Posterior cingulate gyrus (tissue), 11 donors: ENCODE measurements at regions not wholly inside any gene's neighbourhood (a gene's known extent, or its start where the extent isn't known, plus 50 kb on each side); places are given as distances from the start of the nearest gene placed in this dataset.

Experiments
- DNase-seq, 10 donors: peaks; one replicate each; pipeline versions ENCODE4 v3.0.0 to v3.0.0-alpha.2; 2020 to 2021; ENCODE audit warnings: mixed read lengths in 3 of 10
- intact Hi-C: fragments of 100-400 bp; cut with DNase I; formaldehyde crosslinking; loops from one replicate; pipeline ENCODE4 v1.15.1; 2023

DNA sequence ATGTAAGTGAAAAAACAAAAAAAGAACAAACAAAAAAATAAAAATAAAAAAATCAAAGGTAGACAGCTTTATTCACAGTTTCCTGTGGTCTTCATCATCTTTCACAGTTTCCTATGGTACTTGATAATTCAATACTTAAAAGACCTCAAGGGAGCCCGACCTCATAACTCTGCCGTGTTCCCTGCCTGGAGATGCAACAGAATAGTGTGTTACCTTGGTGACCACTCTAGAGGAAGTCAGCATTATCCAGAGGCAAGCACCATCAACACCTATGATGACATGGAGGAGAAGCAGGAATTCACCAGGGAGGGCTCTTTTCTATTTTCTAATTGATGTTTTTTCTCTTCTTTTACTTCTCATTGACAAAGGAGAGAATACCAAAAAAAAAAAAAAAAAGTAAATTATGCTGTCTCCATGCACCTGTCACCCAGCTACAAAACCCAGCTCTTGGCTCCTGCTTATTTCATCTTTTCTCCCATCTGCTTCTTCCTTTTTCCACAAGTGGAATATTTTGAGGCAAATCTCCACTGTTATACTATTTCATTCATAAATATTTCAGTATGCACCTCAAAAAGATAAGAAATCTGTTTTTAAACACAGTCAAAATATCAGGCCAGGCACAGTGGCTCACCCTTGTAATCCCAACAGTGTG is 95.8 kb upstream of the STXBP5 start:
- intact Hi-C loops, result no loop called here
- DNase-seq, result no peak

DNA sequence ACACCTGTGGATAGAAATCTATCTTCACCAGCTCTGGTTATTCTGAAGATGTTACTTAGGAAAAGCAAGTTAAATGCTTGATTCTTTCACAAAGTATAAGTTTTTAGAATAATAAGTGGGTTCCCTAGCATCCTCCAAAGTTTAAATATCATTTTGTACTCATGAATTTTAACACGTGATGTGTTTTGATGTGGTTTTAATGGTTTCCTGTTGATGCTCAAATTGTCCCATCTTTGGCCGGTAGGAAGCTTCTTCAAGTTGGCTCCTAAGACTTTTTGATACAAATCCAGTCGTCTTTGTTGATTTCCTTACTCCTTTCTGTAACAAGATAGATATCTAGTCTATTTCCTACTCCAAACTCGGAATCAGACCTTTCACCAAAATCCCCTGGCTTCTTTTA is 94.5 kb upstream of the STXBP5 start:
- no peak for DNase-seq
- intact Hi-C loops, result no loop called here

DNA sequence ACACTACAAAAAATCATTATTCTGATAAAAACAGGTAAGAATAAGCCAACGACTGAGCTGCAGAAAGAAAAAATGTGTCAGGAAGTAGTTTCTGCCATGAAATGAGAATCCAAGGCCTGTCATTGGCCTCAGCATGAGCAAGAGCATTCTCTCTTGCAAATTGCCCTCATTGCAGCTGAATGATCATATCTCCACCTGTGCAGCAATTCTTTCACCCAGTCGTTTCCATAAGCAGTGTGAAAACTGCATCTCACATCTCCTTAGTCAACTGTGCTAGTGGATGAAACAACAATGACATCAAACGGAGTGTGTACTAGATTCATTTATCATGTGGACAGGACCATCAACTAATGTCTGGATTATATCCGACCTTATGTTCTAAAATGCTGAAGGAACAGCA is 88.2 kb upstream of the STXBP5 start:
- no peak for DNase-seq
- intact Hi-C loops, result no loop called here

DNA sequence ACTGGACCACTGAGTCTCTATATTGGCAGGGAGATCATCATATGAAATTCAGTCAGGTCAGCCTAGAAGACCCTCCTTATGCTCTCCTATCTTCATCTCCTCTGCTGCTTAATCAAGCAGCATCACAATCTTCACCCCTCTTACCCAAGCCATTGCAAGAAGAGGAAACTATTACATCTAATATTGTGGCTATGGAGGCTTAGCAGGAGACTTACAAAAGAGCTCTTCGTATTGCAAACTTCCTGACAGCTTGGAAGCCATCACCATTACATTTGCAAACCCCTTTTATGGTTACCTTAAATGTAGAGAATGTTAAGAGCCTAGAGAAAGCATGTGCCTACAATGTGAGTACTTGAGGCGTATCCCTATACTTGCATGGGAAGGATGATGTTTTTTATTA is 87.2 kb upstream of the STXBP5 start:
- intact Hi-C loops, result no loop called here
- DNase-seq, result no peak

DNA sequence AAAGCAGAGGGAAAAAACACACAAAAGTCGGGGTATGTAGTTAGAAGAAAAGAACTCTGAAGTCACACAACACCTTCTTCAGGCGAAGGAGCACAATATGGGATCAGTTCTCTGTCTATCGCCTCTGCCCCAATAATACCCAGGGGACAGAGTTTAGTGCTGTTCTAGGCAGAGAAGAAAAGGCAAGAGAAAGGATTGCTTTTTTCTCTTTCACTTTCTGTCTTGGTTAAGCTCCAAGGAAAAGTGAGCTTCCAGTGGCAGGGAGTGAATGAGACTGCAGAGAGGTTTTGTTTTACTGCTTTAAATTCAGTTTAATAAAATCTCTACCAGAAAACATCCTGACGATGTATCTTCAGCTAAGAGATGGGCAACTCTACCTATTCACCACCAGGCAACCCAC is 86.6 kb upstream of the STXBP5 start:
- intact Hi-C loops, result no loop called here
- DNase-seq, result no peak

DNA sequence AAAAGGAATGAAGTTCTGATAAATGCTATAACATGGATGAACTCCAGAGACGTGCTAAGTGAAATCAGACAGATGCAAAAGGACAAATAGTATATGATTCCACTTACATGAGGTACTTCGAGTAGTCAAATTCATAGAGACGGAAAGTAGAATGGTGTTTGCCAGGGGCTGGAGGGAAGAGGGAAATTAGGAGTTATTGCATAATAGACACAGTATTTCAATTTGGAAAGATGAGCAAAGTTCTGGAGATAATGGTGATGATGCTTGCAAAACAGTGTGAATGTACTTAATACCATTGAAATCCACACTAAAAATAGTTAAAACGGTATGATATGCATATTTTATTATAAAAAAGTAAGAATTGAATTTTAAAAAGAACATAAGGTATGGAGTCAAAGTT is 84.9 kb upstream of the STXBP5 start:
- no peak for DNase-seq
- intact Hi-C loops, result no loop called here

DNA sequence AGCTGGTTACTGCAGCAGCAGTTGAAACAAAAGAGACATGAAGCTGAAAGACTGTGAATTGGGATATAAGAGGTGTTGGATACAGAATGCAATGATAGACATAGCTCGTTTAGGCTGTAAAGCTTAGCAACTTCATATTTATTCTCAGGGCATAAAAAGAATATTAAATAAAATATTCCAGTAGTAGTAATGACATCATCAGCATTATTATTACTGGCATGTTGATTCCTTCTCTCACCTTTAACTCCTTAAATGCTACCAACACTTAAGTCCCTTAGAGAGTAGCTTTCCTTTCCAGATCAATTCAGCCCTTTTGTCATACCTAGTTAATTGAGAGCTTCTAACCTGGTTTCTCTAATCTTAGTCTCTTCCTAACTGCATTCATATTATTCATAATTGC is 81.4 kb upstream of the STXBP5 start:
- intact Hi-C loops, result no loop called here
- DNase-seq, result no peak

DNA sequence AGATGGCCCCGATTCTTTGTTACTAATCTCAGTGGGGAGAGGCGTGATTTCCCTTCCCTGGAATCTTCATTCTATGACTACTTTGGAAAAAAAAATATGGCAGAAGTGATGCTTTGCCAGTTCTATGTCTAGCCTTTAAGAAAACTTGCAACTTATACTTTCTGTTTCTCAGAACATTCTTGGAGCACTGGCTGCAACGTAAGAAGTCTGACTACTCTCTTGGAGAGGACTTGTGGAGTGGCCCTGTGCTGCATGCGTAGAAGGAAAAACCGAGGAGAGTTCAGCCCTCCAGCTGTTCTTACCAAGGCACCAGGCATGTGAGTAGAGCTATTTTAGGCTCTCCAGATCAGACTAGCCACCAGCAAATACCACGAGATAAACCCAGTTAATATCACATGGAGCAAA is 77.6 kb upstream of the STXBP5 start:
- intact Hi-C loops, result no loop called here
- no peak for DNase-seq

DNA sequence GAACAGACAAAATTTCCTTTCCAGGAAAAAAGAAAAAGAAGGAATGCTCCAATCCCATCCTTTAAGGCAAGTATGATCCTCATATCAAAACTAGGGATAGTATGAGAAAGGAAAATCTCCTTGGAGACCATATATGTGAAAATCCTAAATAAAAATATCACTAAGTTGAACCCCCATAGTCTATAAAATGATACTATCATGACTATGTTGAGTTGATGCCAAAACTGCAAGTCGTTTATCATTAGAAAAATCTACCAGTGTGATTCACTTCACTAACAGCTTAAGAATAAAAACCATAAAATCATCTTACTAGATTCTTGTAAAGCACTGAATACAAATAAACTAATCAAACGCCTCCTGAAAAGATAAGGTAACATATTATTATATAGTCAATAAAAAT is 76.6 kb upstream of the STXBP5 start:
- no peak for DNase-seq
- intact Hi-C loops, result no loop called here

DNA sequence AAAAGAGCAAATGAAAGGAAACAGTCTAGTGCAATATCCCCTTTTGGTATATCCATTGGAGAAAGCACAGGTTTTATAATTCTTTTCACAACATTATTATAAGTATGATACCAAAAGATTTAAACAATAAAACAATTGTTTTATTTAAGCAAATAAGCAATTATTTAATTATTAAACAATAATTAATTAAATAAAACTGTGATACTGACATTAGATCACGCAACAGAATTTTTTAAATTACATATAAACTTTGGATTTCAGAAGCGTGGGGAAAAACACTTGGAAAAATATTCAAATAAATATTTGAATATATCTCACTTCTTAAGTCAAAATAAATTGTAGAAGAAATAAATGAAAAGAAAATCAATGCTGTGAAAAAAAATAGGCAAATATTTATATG is 76.2 kb upstream of the STXBP5 start:
- no peak for DNase-seq
- intact Hi-C loops, result no loop called here

DNA sequence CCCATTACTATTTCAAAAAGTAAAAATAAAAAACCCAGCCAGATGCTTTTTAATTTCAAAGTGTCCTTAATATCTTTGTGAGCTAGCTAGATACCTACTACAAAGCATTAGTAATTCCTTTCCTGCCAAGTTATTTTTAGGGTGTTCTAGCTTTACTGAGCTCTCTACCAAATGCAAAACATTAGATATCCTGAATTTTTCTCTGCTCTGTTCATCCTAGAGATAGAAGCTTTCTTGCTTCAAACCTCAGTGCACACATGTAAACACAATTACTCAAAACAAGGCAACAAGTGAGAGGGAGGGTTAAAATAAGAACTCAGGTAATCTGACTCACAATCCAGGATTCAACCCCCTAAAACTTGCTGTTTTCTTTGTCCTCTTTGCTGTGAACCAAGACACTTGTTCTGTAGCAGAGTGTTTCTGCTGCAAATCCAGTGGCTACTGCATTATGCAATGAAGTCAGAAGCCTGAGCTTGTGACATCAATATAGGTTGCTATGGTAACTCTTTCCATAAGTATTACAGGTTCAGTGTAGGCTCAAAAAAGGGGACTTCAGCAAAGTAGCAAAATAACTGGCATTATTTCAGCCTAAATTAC is 72.6 kb upstream of the STXBP5 start:
- intact Hi-C loops, result no loop called here
- no peak for DNase-seq

DNA sequence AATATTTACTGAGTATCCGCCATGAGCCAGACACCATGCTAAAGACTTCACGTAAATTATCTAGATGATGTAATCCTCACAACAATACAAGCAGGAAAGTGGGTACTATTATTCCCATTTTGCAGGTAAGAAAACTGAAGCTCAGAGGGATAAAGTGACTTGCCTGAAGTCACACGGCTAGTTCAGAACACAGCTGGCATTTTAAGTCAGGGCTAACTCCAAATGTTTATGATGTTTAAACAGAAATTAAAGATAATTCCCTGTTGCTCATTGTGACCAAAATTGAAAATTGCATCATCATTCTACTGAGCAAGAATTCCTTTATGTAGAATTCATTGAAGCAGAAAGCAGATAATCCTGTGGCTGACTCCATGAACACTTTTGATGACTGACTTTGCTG is 71.3 kb upstream of the STXBP5 start:
- intact Hi-C loops, result no loop called here
- DNase-seq, result no peak

DNA sequence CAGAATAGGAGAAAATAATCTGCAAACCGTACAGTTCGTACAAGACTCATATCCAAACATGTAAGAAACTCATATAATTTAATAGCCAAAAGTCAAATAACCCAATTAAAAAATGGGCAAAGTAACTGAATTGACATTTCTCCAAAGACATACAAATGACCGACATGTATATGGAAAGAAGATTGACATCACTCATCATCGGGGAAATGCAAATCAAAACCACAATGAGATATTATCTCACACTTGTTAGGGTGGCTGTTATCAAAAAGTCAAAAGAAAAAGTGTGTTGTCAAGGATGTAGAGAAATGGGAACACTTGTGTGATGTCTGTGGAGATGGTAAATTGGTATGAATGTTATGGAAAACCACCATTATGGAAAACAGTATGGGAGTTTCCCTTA is 70.5 kb upstream of the STXBP5 start:
- intact Hi-C loops, result no loop called here
- DNase-seq, result no peak

DNA sequence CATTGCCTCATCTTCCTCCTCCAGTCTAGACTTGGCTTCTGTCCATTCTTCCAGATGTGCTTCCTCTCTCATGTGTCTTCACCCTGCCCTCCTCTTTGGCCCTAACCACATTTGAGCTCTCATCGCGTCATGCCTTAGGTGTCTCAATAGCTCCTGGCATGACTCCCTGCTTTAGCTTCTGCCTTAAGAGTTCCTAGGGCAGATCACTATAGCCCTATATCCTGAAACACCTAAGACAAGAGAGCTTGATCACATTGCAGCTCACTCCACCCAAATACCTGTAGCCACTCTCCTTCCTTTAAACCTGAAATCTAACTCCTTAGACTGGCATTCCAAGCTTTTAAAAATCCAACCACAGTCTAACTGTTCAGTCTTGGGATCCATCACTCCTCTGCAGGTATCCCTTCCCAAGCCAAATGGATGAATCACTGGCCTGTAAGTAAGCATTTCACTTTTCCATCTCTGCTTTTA is 69.0 kb upstream of the STXBP5 start:
- no peak for DNase-seq
- intact Hi-C loops, result no loop called here

DNA sequence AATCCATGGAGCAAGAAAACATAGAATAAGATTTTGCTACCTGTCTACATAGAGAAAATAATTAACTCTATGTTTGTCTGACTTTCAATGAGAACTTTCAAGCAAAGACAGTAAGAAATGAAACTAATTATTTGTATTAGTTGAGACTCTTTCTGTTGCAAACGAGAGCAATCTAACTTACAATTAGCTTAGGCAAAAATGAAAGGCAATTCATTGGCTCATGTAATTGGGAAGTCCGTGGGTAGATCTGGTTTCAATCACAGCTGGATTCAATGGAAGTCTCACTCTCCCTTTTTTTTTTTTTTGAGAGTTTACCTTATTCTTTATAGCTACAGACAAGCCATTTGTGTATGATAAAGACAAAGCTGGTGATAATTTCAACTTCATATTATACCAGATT is 68.2 kb upstream of the STXBP5 start:
- intact Hi-C loops, result no loop called here
- no peak for DNase-seq

DNA sequence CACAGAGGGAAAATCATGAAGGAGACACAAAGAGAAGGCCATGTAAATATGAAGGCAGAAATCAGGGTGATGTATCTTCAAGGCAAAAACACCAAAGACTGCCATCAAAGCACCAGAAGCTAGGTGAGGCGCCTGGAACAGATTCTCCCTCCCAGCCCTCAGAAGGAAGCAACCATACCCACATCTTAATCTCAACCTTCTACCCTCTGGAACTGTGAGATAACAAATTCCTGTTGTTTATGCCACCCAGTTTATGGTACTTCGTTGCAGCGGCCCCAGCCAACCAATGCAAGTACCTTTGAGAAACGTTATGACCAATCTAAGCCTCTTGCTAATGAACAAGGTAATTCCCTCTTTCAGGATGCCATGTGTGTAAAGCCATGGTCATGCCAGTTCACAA is 66.2 kb upstream of the STXBP5 start:
- intact Hi-C loops, result no loop called here

DNA sequence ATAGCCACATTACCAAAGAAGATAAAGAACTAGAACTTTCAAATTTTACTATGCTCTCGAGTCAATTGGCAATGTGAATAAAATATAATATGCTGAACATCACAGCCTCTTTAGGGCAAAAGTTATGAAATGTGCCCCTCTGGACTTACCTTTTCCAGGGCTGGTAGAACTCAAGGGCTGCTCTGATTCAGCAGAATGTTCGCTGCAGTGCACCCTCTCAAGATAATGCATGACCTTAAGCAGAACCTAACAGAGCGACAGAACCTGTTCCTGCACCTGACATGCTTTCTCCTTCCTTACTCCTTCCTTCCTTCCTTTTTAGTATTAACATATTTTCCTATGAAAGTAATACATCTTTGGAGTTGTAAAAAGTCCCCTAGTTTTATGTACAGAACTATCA is 65.4 kb upstream of the STXBP5 start:
- DNase-seq, result no peak
- intact Hi-C loops, result no loop called here

More for the DNA sequence above, 66.2 kb upstream of the STXBP5 start:
- DNase-seq, result no peak

DNA sequence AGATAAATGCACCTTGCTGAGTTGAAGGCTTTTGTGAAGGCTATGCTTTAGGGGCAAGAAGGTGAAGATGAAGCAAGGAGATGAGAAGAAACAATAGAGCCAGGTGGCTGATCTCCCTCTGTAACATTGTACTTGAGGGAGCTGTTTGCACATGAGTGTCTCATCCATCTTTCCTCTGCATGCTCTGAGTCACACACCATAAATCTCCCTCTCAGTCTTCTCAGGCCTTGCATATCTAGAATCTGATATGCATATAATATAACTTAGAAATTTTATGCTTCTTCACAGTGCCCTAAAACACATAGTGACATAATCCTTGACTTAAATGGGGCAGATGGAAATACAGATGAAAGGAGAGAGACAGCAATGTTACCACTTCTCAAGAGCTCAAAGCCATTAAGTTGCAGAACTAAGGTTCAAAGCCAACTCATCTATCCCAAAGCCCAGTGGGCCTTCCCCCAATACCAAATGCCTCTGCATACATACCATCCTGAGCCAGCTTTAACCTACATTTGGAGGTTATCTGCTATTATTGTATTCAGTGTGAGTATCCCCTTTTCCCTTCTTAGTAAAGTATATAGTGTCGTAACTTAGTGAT is 62.4 kb upstream of the STXBP5 start:
- DNase-seq, result no peak

DNA sequence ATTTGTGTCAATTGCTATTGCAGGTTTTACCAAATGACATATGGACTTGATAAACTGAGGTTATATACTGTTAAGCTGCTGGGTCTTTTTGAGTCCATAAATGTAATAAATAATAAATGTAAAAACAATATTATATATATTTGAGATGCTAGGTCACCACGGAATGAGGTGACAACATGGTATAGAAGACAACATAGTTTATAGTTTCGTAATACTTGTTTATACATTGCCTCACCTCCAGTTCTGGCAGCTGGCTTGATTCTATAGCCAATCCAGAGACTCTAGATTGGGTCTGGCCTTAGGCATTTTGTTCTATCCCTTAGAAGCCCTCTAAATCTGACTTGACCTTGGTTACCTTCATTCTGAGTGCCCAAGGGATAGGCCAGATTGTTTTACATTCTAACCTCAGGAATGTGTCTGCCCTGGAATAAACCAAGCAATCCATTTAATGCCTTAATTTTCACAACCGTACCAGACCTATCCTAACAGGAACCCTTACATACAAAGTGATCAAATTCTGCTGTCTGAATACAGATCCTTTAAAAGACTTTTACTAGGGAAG is 61.5 kb upstream of the STXBP5 start:
- DNase-seq, result no peak
- intact Hi-C loops, result no loop called here

More for the DNA sequence above, 62.4 kb upstream of the STXBP5 start:
- intact Hi-C loops, result no loop called here

DNA sequence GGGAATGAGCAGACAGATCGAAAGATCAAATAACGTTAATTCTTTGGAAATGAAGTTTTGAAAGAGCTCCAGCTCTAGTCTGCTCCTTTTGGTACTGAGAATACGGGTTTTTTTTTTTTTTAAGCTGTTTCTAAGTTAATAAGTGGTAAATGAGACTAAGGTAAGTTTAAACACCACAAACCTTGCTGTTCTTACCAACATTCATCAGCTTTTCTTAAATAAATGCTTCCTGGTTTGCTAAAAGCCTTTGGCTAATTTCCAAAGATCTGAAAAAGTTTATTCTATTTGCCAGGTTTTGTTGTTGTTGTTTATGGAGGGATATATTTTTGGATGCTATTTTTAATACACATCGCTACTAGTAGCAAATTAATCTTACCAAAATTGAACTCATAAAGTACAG is 55.1 kb upstream of the STXBP5 start:
- no peak for DNase-seq
- intact Hi-C loops, result no loop called here

DNA sequence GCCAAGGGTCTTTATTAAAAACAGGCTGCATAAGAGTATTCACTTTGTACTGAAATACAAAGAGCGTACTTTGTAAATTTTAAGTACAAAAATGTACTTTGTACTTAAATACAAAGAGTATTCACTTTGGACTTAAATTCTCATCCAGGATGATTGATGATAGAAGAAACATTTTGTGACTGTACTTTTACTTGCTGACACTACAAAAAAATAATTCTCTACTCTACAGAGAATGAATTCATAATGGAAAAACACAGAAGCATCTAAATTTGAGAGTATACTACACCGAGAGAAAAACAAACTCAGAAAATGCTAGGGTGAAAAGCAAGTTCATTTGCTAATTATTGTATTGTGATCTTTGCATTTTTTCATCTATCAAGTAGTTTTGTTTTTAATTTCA is 54.4 kb upstream of the STXBP5 start:
- intact Hi-C loops, result no loop called here

DNA sequence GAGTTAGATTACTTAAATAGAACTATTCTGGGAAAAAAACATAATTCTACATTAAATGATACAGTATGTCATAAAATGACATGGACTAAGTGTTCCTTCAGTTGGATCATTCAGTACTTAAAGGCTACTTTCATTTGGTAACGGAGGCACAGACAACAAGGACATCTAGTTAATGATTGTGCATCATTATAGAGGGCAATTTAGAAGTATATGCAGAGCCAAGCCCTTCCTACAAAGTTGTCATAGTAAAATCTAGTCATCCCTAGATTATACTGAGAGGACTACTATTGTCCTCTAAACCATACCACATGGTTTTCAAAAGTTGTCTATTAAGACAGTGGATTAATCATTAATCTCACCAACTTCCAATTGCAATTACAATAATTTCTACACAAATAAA is 53.9 kb upstream of the STXBP5 start:
- DNase-seq, result no peak

More for the DNA sequence above, 54.4 kb upstream of the STXBP5 start:
- no peak for DNase-seq

More for the DNA sequence above, 53.9 kb upstream of the STXBP5 start:
- intact Hi-C loops, result no loop called here
